Left lung (tissue), 4 donors: ENCODE measurements at regions not wholly inside any gene's neighbourhood (a gene's known extent, or its start where the extent isn't known, plus 50 kb on each side); places are given as distances from the start of the nearest gene placed in this dataset.

Experiments used
- ATAC-seq: fragments of 200-7000 bp; cut with Tn5 transposase; one replicate; pipeline ENCODE4 v1.9.1; 2020; ENCODE audit warnings: moderate library complexity
- DNase-seq, 4 donors: peaks; one replicate each; pipeline ENCODE4 v3.0.0-alpha.2; 2013 to 2020
- H3K27ac ChIP-seq, 2 donors: fragments of 200-600 bp; sonication (generic) in 1 of 2; one replicate each; pipeline versions ENCODE4 v1.5.0 to v1.8.0; 2020 to 2021
- H3K27me3 ChIP-seq, 2 donors: fragments of 200-600 bp; sonication (generic) in 1 of 2; one replicate each; pipeline versions ENCODE4 v1.5.0 to v1.8.0; 2020 to 2021
- H3K36me3 ChIP-seq, 2 donors: fragments of 200-600 bp; sonication (generic) in 1 of 2; one replicate each; pipeline versions ENCODE4 v1.5.0 to v1.8.0; 2020 to 2021
- H3K4me1 ChIP-seq, 2 donors: fragments of 200-600 bp; one replicate each; pipeline ENCODE4 v1.8.0; 2021
- H3K4me3 ChIP-seq, 2 donors: fragments of 200-600 bp; sonication (generic) in 1 of 2; one replicate each; pipeline versions ENCODE4 v1.5.0 to v1.8.0; 2020 to 2021; ENCODE audit warnings: mild to moderate bottlenecking in 1 of 2
- H3K9me3 ChIP-seq, 2 donors: fragments of 200-600 bp; sonication (generic) in 1 of 2; one replicate each; pipeline versions ENCODE4 v1.5.0 to v1.8.0; 2020 to 2021
- CTCF ChIP-seq, 2 donors: fragments of 200-600 bp; sonication (generic) in 1 of 2; IDR thresholded peaks; one replicate each; pipeline versions ENCODE4 v1.5.0 to v1.8.0; 2021; ENCODE audit warnings: antibody characterized with exemption in 2 of 2
- intact Hi-C, 2 donors: fragments of 100-400 bp; cut with DNase I; formaldehyde crosslinking; loops; one replicate each; pipeline versions ENCODE4 v1.11.2 to v1.14.2; 2022
- donor health status: DM: no; HTN: yes; CAD: no.
- donor health status: DM: no; HTN: no; CAD: no.

- intact Hi-C loops, result no loop called here
- Histone ChIP-seq H3K9me3 (no peaks in the 10 kb centered on the region), H3K27me3 (no peaks in the 10 kb centered on the region), H3K36me3 (no peaks in the 10 kb centered on the region), H3K4me3 (no peak overlapping the region), H3K27ac (no peak overlapping the region), H3K4me1 (no peaks in the 10 kb centered on the region)
- DNase-seq (no peak), ATAC-seq (no peak)
- no peak for TF ChIP-seq CTCF (IDR thresholded peaks at IDR 0.05)
These were observed 58.0 kb upstream of the ARRDC3 start for GRCh38 chr5:91441082-91441481.

GRCh38 chr5:91438871-91439270 is 55.8 kb upstream of the ARRDC3 start:
- Histone ChIP-seq H3K9me3 (no peaks in the 10 kb centered on the region), H3K27me3 (no peaks in the 10 kb centered on the region), H3K4me3 (no peak overlapping the region), H3K4me1 (no peaks in the 10 kb centered on the region), H3K27ac (no peak overlapping the region), H3K36me3 (no peaks in the 10 kb centered on the region)
- TF ChIP-seq CTCF (IDR thresholded peaks at IDR 0.05), result no peak
- DNase-seq (no peak), ATAC-seq (no peak)
- intact Hi-C loops, result no loop called here

- Histone ChIP-seq H3K4me3 (no peak overlapping the region), H3K36me3 (no peaks in the 10 kb centered on the region), H3K4me1 (no peaks in the 10 kb centered on the region), H3K27ac (no peak overlapping the region), H3K27me3 (no peaks in the 10 kb centered on the region), H3K9me3 (no peaks in the 10 kb centered on the region)
- DNase-seq (no peak), ATAC-seq (no peak)
- no peak for TF ChIP-seq CTCF (IDR thresholded peaks at IDR 0.05)
- intact Hi-C loops, result no loop called here
These were observed 53.1 kb upstream of the ARRDC3 start for GRCh38 chr5:91436241-91436640.

- intact Hi-C loops, result no loop called here
- H3K27me3 ChIP-seq, result no peaks in the 10 kb centered on the region
- ATAC-seq, result no peak
These were observed 51.2 kb upstream of the ARRDC3 start for GRCh38 chr5:91434348-91434747.

GRCh38 chr5:91433861-91434260 is 50.7 kb upstream of the ARRDC3 start:
- no peak for DNase-seq
- no peak for TF ChIP-seq CTCF (IDR thresholded peaks at IDR 0.05)
- Histone ChIP-seq H3K27me3 (no peaks in the 10 kb centered on the region), H3K4me3 (no peak overlapping the region), H3K36me3 (no peaks in the 10 kb centered on the region), H3K9me3 (peaks cover 0 to 11% of the 10 kb centered on the region in 2 donors), H3K27ac (no peak overlapping the region), H3K4me1 (no peaks in the 10 kb centered on the region)
- no peak for ATAC-seq
- intact Hi-C loops, result no loop called here

More at GRCh38 chr5:91434348-91434747, 51.2 kb upstream of the ARRDC3 start:
- H3K4me1 ChIP-seq, result no peaks in the 10 kb centered on the region
- no peak overlapping the region for H3K27ac ChIP-seq
- H3K9me3 ChIP-seq, result peaks cover 0 to 9% of the 10 kb centered on the region in 2 donors
- no peak overlapping the region for H3K4me3 ChIP-seq
- no peaks in the 10 kb centered on the region for H3K36me3 ChIP-seq
- DNase-seq, result no peak
- TF ChIP-seq CTCF (IDR thresholded peaks at IDR 0.05), result no peak
